ENCODE measurements at regions not wholly inside any gene's neighbourhood (a gene's known extent, or its start where the extent isn't known, plus 50 kb on each side); places are given as distances from the start of the nearest gene placed in this dataset.

- DNase-seq: no peak
Measured at GRCh38 chr13:22137361-22138050, 466.6 kb downstream of the FGF9 start.

GRCh38 chr13:22138947-22139346, 468.1 kb downstream of the FGF9 start:
- no peak for DNase-seq

GRCh38 chr13:22141716-22142115, 470.8 kb downstream of the FGF9 start:
- DNase-seq: no peak

GRCh38 chr13:22143671-22144070, 472.8 kb downstream of the FGF9 start:
- no peak for DNase-seq

GRCh38 chr13:22144806-22145205, 473.9 kb downstream of the FGF9 start:
- no peak for DNase-seq

- no peak for DNase-seq
Measured at GRCh38 chr13:22148187-22148586, 477.3 kb downstream of the FGF9 start.

GRCh38 chr13:22152751-22153150, 481.9 kb downstream of the FGF9 start:
- DNase-seq: no peak

- DNase-seq: no peak
Measured at GRCh38 chr13:22154041-22154440, 483.2 kb downstream of the FGF9 start.

GRCh38 chr13:22161871-22162270, 491.0 kb downstream of the FGF9 start:
- no peak for DNase-seq

- no peak for DNase-seq
Measured at GRCh38 chr13:22162889-22163288, 492.0 kb downstream of the FGF9 start.

GRCh38 chr13:22168437-22169190, 497.7 kb downstream of the FGF9 start:
- DNase-seq: no peak

GRCh38 chr13:22169473-22169872, 498.6 kb downstream of the FGF9 start:
- DNase-seq: no peak

GRCh38 chr13:22173610-22174009, 502.7 kb downstream of the FGF9 start:
- DNase-seq: no peak

GRCh38 chr13:22175241-22175640, 504.4 kb downstream of the FGF9 start:
- no peak for DNase-seq

GRCh38 chr13:22175815-22176214, 504.9 kb downstream of the FGF9 start:
- no peak for DNase-seq

GRCh38 chr13:22176968-22177520, 506.2 kb downstream of the FGF9 start:
- no peak for DNase-seq

GRCh38 chr13:22178878-22179277, 508.0 kb downstream of the FGF9 start:
- DNase-seq: no peak

GRCh38 chr13:22187329-22187728, 516.5 kb downstream of the FGF9 start:
- DNase-seq: no peak

GRCh38 chr13:22189176-22190048, 518.5 kb downstream of the FGF9 start:
- DNase-seq: no peak

- DNase-seq: no peak
Measured at GRCh38 chr13:22193070-22193469, 522.2 kb downstream of the FGF9 start.

GRCh38 chr13:22194106-22194805, 523.4 kb downstream of the FGF9 start:
- no peak for DNase-seq

- no peak for DNase-seq
Measured at GRCh38 chr13:22195726-22196125, 524.9 kb downstream of the FGF9 start.

- DNase-seq: no peak
Measured at GRCh38 chr13:22196777-22197176, 525.9 kb downstream of the FGF9 start.
